H1 (cell line): ENCODE measurements at regions not wholly inside any gene's neighbourhood (a gene's known extent, or its start where the extent isn't known, plus 50 kb on each side); places are given as distances from the start of the nearest gene placed in this dataset.

Experiments
- CTCF ChIA-PET: fragments of 300-600 bp; sonication (Branson Sonifier 250); formaldehyde crosslinking; loops from one replicate; lab custom pipeline; 2021; ENCODE audit not compliant: partially characterized antibody; lab: Charles Lee
- POLR2A ChIA-PET: fragments of 300-600 bp; sonication (Branson Sonifier 250); formaldehyde crosslinking; loops from one replicate; lab custom pipeline; 2021; ENCODE audit warnings: inconsistent platforms; ENCODE audit not compliant: partially characterized antibody; lab: Charles Lee
- DNase-seq, 2 experiments: peaks; one replicate each; pipeline versions ENCODE4 v3.0.0 to v3.0.0-alpha.2; 2010 to 2022; ENCODE audit warnings: low spot score in 2 of 2, low read depth in 1 of 2, mixed read lengths in 1 of 2
- FAIRE-seq: peaks from 2 replicates; lab custom pipeline; 2011; peaks lifted over from hg19 to GRCh38; lab: Jason Lieb, UNC
- H2AFZ ChIP-seq: 2 replicates; pipeline ENCODE4 v1.8.1; 2012; ENCODE audit warnings: low read length, inconsistent platforms
- H2AK5ac ChIP-seq: 2 replicates; pipeline ENCODE4 v1.6.1; 2013; ENCODE audit warnings: low read depth, low read length
- H2BK120ac ChIP-seq: replicated peaks from 2 replicates; pipeline ENCODE3; 2013; ENCODE audit warnings: low read depth, low read length, inconsistent platforms
- H2BK12ac ChIP-seq: 2 replicates; pipeline ENCODE4 v1.6.1; 2013; ENCODE audit warnings: low read depth, low read length
- H2BK15ac ChIP-seq: 2 replicates; pipeline ENCODE4 v1.6.1; 2013; ENCODE audit warnings: low read length
- H2BK20ac ChIP-seq: 2 replicates; pipeline ENCODE4 v1.6.1; 2013; ENCODE audit warnings: low read length
- H2BK5ac ChIP-seq: 2 replicates; pipeline ENCODE4 v1.6.1; 2013; ENCODE audit warnings: low read depth, low read length
- H3K14ac ChIP-seq: 2 replicates; pipeline ENCODE4 v1.6.1; 2013; ENCODE audit warnings: inconsistent platforms; ENCODE audit not compliant: insufficient read length
- H3K18ac ChIP-seq: 2 replicates; pipeline ENCODE4 v1.6.1; 2013; ENCODE audit warnings: low read length; ENCODE audit errors: extremely low read depth
- H3K23ac ChIP-seq: 2 replicates; pipeline ENCODE4 v1.6.1; 2013; ENCODE audit warnings: inconsistent platforms; ENCODE audit not compliant: insufficient read length
- H3K23me2 ChIP-seq: 2 replicates; pipeline ENCODE4 v1.6.1; 2013; ENCODE audit warnings: low read depth, low read length
- H3K27ac ChIP-seq: 2 replicates; pipeline ENCODE4 v1.6.1; 2011; ENCODE audit warnings: low read depth, low read length, inconsistent platforms
- H3K27me3 ChIP-seq, 4 experiments: replicated peaks in 1 of 4; 1 replicate in 1 of 4; 2 replicates in 3 of 4; pipeline versions ENCODE4 v1.6.1 to v1.8.1; 2011 to 2013; ENCODE audit warnings: low read length in 3 of 4, mild to moderate bottlenecking in 3 of 4, inconsistent platforms in 2 of 4, mixed read lengths in 2 of 4, moderate library complexity in 1 of 4; ENCODE audit not compliant: control insufficient read depth in 3 of 4, insufficient read depth in 3 of 4; ENCODE audit errors: extremely low read depth in 1 of 4
- H3K36me3 ChIP-seq, 4 experiments: 2 replicates each; pipeline versions ENCODE4 v1.6.1 to v1.8.1; 2011 to 2013; ENCODE audit warnings: mild to moderate bottlenecking in 4 of 4, low read length in 3 of 4, moderate library complexity in 2 of 4, control low read depth in 1 of 4, inconsistent platforms in 1 of 4; ENCODE audit not compliant: insufficient read depth in 4 of 4, control insufficient read depth in 2 of 4
- H3K4ac ChIP-seq: replicated peaks from 2 replicates; pipeline ENCODE3; 2013; ENCODE audit warnings: low read length, low read depth, mixed read lengths, inconsistent platforms; ENCODE audit not compliant: insufficient read length
- H3K4me1 ChIP-seq, 4 experiments: replicated peaks in 1 of 4; 1 replicate in 1 of 4; 2 replicates in 3 of 4; pipeline versions ENCODE4 v1.6.1 to v1.8.1; 2011 to 2013; ENCODE audit warnings: low read length in 3 of 4, inconsistent platforms in 2 of 4, mixed read lengths in 1 of 4; ENCODE audit not compliant: insufficient read depth in 4 of 4, control insufficient read depth in 3 of 4
- H3K4me2 ChIP-seq, 2 experiments: 2 replicates each; pipeline versions ENCODE4 v1.6.1 to v1.8.1; 2011 to 2013; ENCODE audit warnings: low read depth in 2 of 2, low read length in 2 of 2, control low read depth in 1 of 2, inconsistent platforms in 1 of 2, mild to moderate bottlenecking in 1 of 2; ENCODE audit not compliant: insufficient read depth in 1 of 2
- H3K4me3 ChIP-seq, 4 experiments: fragments of 200-600, 300-600 bp in 1 of 4; sonication (generic), shearing (Covaris generic), sonication (Bioruptor Twin) in 1 of 4; 2 replicates each; pipeline versions ENCODE4 v1.5.1 to v1.8.1; 2011 to 2016; ENCODE audit warnings: low read length in 4 of 4, low read depth in 3 of 4, control low read depth in 2 of 4, inconsistent platforms in 2 of 4, mild to moderate bottlenecking in 2 of 4, mixed read lengths in 1 of 4, moderate library complexity in 1 of 4; ENCODE audit not compliant: insufficient read depth in 2 of 4; ENCODE audit errors: extremely low read depth in 1 of 4
- H3K56ac ChIP-seq: replicated peaks from 2 replicates; pipeline ENCODE3; 2013; ENCODE audit warnings: low read depth, mild to moderate bottlenecking, mixed read lengths, low read length, inconsistent platforms; ENCODE audit not compliant: insufficient read length
- H3K79me1 ChIP-seq: 2 replicates; pipeline ENCODE4 v1.6.1; 2013; ENCODE audit warnings: low read depth, low read length, control low read depth
- H3K79me2 ChIP-seq, 2 experiments: 2 replicates each; pipeline versions ENCODE4 v1.6.1 to v1.8.1; 2012 to 2013; ENCODE audit warnings: low read length in 2 of 2, mild to moderate bottlenecking in 2 of 2, inconsistent platforms in 1 of 2; ENCODE audit not compliant: insufficient read depth in 2 of 2, control insufficient read depth in 1 of 2
- H3K9ac ChIP-seq, 4 experiments: replicated peaks in 1 of 4; 1 replicate in 1 of 4; 2 replicates in 3 of 4; pipeline versions ENCODE4 v1.6.1 to v1.8.1; 2011 to 2013; ENCODE audit warnings: low read depth in 3 of 4, low read length in 3 of 4, control low read depth in 2 of 4, mild to moderate bottlenecking in 2 of 4, moderate library complexity in 2 of 4, inconsistent platforms in 1 of 4; ENCODE audit errors: extremely low read depth in 1 of 4
- H3K9me3 ChIP-seq, 2 experiments: 2 replicates each; pipeline versions ENCODE4 v1.6.1 to v1.8.1; 2012 to 2013; ENCODE audit warnings: mild to moderate bottlenecking in 2 of 2, moderate library complexity in 2 of 2, control low read depth in 1 of 2, inconsistent platforms in 1 of 2, low read depth in 1 of 2, low read length in 1 of 2, mixed read lengths in 1 of 2; ENCODE audit not compliant: insufficient read depth in 2 of 2
- H4K20me1 ChIP-seq, 2 experiments: replicated peaks in 1 of 2; 2 replicates each; pipeline versions ENCODE3 to v1.8.1; 2011 to 2013; ENCODE audit warnings: inconsistent platforms in 2 of 2, low read length in 2 of 2, mild to moderate bottlenecking in 1 of 2; ENCODE audit not compliant: insufficient read depth in 2 of 2, control insufficient read depth in 1 of 2
- H4K5ac ChIP-seq: 2 replicates; pipeline ENCODE4 v1.6.1; 2013; ENCODE audit warnings: low read length, low read depth, mixed read lengths, inconsistent platforms; ENCODE audit not compliant: insufficient read length
- H4K8ac ChIP-seq: 2 replicates; pipeline ENCODE4 v1.8.0; 2013; ENCODE audit warnings: mild to moderate bottlenecking, moderate library complexity, low read length, inconsistent platforms; ENCODE audit not compliant: insufficient read depth; ENCODE audit errors: extremely low read depth
- H4K91ac ChIP-seq: replicated peaks from 2 replicates; pipeline ENCODE3; 2013; ENCODE audit warnings: low read length, mixed read lengths, inconsistent platforms; ENCODE audit not compliant: insufficient read length
- ATF2 ChIP-seq: IDR thresholded peaks from 2 replicates; pipeline ENCODE4 v1.6.1; 2012; ENCODE audit warnings: low read length, inconsistent platforms
- BACH1 ChIP-seq: IDR thresholded peaks from 2 replicates; pipeline ENCODE4 v1.6.1; 2012; ENCODE audit warnings: low read length, improper control_type of control experiment
- BCL11A ChIP-seq, 2 experiments: IDR thresholded peaks; one replicate each; pipeline ENCODE4 v1.6.1; 2011; ENCODE audit warnings: low read depth in 2 of 2, low read length in 2 of 2, mild to moderate bottlenecking in 2 of 2
- CHD2 ChIP-seq: IDR thresholded peaks from 2 replicates; pipeline ENCODE4 v1.6.1; 2012; ENCODE audit warnings: low read length, improper control_type of control experiment
- CTCF ChIP-seq, 3 experiments: IDR thresholded peaks; 1 replicate in 2 of 3; 2 replicates in 1 of 3; pipeline versions ENCODE4 v1.5.1 to v1.6.1; 2011; ENCODE audit warnings: low read length in 3 of 3, mild to moderate bottlenecking in 3 of 3, inconsistent platforms in 2 of 3, low read depth in 1 of 3, moderate library complexity in 1 of 3; ENCODE audit not compliant: insufficient read depth in 1 of 3; ENCODE audit errors: control extremely low read depth in 1 of 3
- EGR1 ChIP-seq: IDR thresholded peaks from 2 replicates; pipeline ENCODE4 v1.6.1; 2011; ENCODE audit warnings: low read depth, low read length, borderline replicate concordance
- GABPA ChIP-seq: IDR thresholded peaks from 2 replicates; pipeline ENCODE4 v1.6.1; 2011; ENCODE audit warnings: mild to moderate bottlenecking, low read length, moderate library complexity, borderline replicate concordance; ENCODE audit not compliant: insufficient read depth
- MAFK ChIP-seq: IDR thresholded peaks from 2 replicates; pipeline ENCODE4 v1.6.1; 2012; ENCODE audit warnings: low read depth, mild to moderate bottlenecking, improper control_type of control experiment, low read length
- SUZ12 ChIP-seq: fragments of 200-600 bp; sonication (generic); IDR thresholded peaks from 2 replicates; pipeline ENCODE4 v1.6.1; 2012; ENCODE audit warnings: mild to moderate bottlenecking, inconsistent platforms, low read length, moderate library complexity, mixed read lengths
- TBP ChIP-seq: IDR thresholded peaks from 2 replicates; pipeline ENCODE4 v1.6.1; 2011; ENCODE audit warnings: low read depth, low read length, improper control_type of control experiment
- TCF12 ChIP-seq: IDR thresholded peaks from 2 replicates; pipeline ENCODE4 v1.6.1; 2011; ENCODE audit warnings: low read depth, mild to moderate bottlenecking, low read length
- WGBS, 2 experiments: shearing (Covaris generic) in 1 of 2; methylation state at CpG; one replicate each; pipeline versions ENCODE4 v1.1.6 to v1.1.7; 2013 to 2015; ENCODE audit warnings: low lambda C conversion rate in 2 of 2, mixed read lengths in 2 of 2, inconsistent platforms in 1 of 2, low coverage in 1 of 2, missing lambda C conversion rate in 1 of 2; ENCODE audit not compliant: insufficient replicate concordance in 2 of 2, insufficient coverage in 1 of 2, insufficient read length in 1 of 2; ENCODE audit errors: extremely low coverage in 1 of 2, missing lambda C conversion rate in 1 of 2; 5-methylcytosine and 5-hydroxymethylcytosine counted together

- H3K23ac ChIP-seq: no peak overlapping the region
- H3K9me3 ChIP-seq: peaks cover 0 to 6% of the 10 kb centered on the region in 2 experiments; a peak in 1 of 4 replicates
- no peaks in the 10 kb centered on the region for H3K79me1 ChIP-seq
- H2BK5ac ChIP-seq: no peak overlapping the region
- H3K4me3 ChIP-seq: no peak overlapping the region
- no peak overlapping the region for H3K14ac ChIP-seq
- H4K8ac ChIP-seq: no peak overlapping the region
- H3K4me2 ChIP-seq: no peak overlapping the region
- no peak overlapping the region for H3K27ac ChIP-seq
- 95% methylated on average over 4 of the region's 4 CpGs; no CpG with 5 or more reads in 1 of the 2 experiments for WGBS, 2 experiments
- no peak overlapping the region for H3K4ac ChIP-seq
- no peak overlapping the region for H3K18ac ChIP-seq
- no peak overlapping the region for H2BK120ac ChIP-seq
- no peak overlapping the region for H2AFZ ChIP-seq
- no peaks in the 10 kb centered on the region for H3K36me3 ChIP-seq
- no peaks in the 10 kb centered on the region for H3K79me2 ChIP-seq
- H2BK15ac ChIP-seq: no peak overlapping the region
- H4K20me1 ChIP-seq: no peaks in the 10 kb centered on the region
- no peak overlapping the region for H2BK12ac ChIP-seq
- CTCF ChIA-PET: interaction anchor here (1.2 kb wide), 1 partner anchor 159 kb away, joined by 3 read pairs; no protein-coding TSS in a partner anchor
- DNase-seq: no peak
- no peaks in the 10 kb centered on the region for H3K27me3 ChIP-seq
- H4K91ac ChIP-seq: no peak overlapping the region
- peaks cover 0 to 2% (median 0%) of the 10 kb centered on the region in 4 experiments; a peak in 1 of 7 replicates for H3K4me1 ChIP-seq
- no peak overlapping the region for H2BK20ac ChIP-seq
- no peak for FAIRE-seq
- no peak overlapping the region for H3K9ac ChIP-seq
- POLR2A ChIA-PET: interaction anchor here (0.6 kb wide), 1 partner anchor 306 kb away, joined by 5 read pairs; no protein-coding TSS in a partner anchor
- no peak overlapping the region for H3K56ac ChIP-seq
- H3K23me2 ChIP-seq: no peaks in the 10 kb centered on the region
- H2AK5ac ChIP-seq: no peak overlapping the region
- no peak overlapping the region for H4K5ac ChIP-seq
- TF ChIP-seq TBP: no peak
- TF ChIP-seq TCF12: no peak
- TF ChIP-seq BACH1: no peak
- TF ChIP-seq GABPA: no peak
- TF ChIP-seq MAFK: no peak
- no peak for TF ChIP-seq SUZ12
- TF ChIP-seq ATF2: no peak
- no peak for TF ChIP-seq BCL11A (IDR thresholded peaks at IDR 0.05; ENCODE audit: low read depth in 2 of 2, low read length in 2 of 2)
- no peak for TF ChIP-seq CHD2
- TF ChIP-seq CTCF (IDR thresholded peaks at IDR 0.05; ENCODE audit: control extremely low read depth in 1 of 3, insufficient read depth in 1 of 3, low read depth in 1 of 3, low read length in 3 of 3): no peak
- no peak for TF ChIP-seq EGR1
These were observed 195.9 kb downstream of the KDR start for GRCh38 chr4:54929459-54929858.
